WERI-Rb-1 (cell line): ENCODE measurements at regions not wholly inside any gene's neighbourhood (a gene's known extent, or its start where the extent isn't known, plus 50 kb on each side); places are given as distances from the start of the nearest gene placed in this dataset.
"Not testable (repeated sequence)": the region's sequence is repeated elsewhere in the genome, so short reads cannot be mapped to it uniquely, and the experiment has no call there.

Experiments
- DNase-seq: peaks from one replicate; pipeline ENCODE4 v3.0.0-alpha.2; 2020
- H3K27ac ChIP-seq: fragments of 250-450 bp; sonication (Bioruptor Pico); 2 replicates; pipeline ENCODE4 v1.5.1; 2020; ENCODE audit warnings: mild to moderate bottlenecking, moderate library complexity
- H3K27me3 ChIP-seq: fragments of 250-450 bp; sonication (Bioruptor Pico); 2 replicates; pipeline ENCODE4 v1.5.1; 2021; ENCODE audit warnings: mild to moderate bottlenecking, low read depth, moderate library complexity; ENCODE audit not compliant: insufficient read depth, severe bottlenecking
- H3K36me3 ChIP-seq: fragments of 250-450 bp; sonication (Bioruptor Pico); 2 replicates; pipeline ENCODE4 v1.5.1; 2020; ENCODE audit warnings: mild to moderate bottlenecking, moderate library complexity
- H3K4me3 ChIP-seq: 2 replicates; pipeline ENCODE4 v1.5.1; 2011; ENCODE audit warnings: low read depth, mild to moderate bottlenecking, control low read depth, low read length
- H3K9me3 ChIP-seq: fragments of 250-450 bp; sonication (Bioruptor Pico); 2 replicates; pipeline ENCODE4 v1.5.1; 2021; ENCODE audit warnings: mild to moderate bottlenecking, moderate library complexity; ENCODE audit not compliant: severe bottlenecking
- CTCF ChIP-seq: IDR thresholded peaks from 2 replicates; pipeline ENCODE4 v1.5.1; 2011; ENCODE audit warnings: low read depth, mild to moderate bottlenecking, control low read depth, inconsistent platforms, low read length

- no peaks in the 10 kb centered on the region for H3K9me3 ChIP-seq
- no peak for DNase-seq
- H3K27me3 ChIP-seq = no peaks in the 10 kb centered on the region
- no peak overlapping the region for H3K27ac ChIP-seq
- no peak for TF ChIP-seq CTCF
- no peak overlapping the region for H3K4me3 ChIP-seq
- no peaks in the 10 kb centered on the region for H3K36me3 ChIP-seq
These were observed 241.7 kb downstream of the DSC3 start for GRCh38 chr18:30800800-30801199.

DNA sequence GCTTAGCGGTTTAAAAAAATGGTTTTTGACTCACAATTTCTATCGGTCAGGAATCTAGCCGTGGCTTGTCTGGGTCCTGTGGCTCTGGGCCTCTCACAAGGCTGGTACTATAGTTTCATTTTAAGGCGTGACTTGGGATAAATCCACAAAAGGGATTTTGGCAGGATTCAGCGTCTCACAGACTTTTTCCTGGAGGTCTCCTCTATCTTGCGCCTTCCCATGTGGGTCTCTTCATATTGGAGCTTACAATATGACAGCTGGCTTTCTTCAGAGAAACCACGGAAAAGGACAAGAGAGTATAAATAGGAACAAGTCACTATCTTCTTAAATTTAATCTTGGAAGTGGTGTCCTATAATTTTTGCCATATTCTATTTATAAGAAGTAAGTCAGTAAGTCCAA, 250.5 kb downstream of the DSC3 start:
- H3K9me3 ChIP-seq = no peaks in the 10 kb centered on the region
- H3K27me3 ChIP-seq = no peaks in the 10 kb centered on the region
- H3K27ac ChIP-seq = no peak overlapping the region
- DNase-seq = no peak
- H3K36me3 ChIP-seq = no peaks in the 10 kb centered on the region
- no peak overlapping the region for H3K4me3 ChIP-seq
- no peak for TF ChIP-seq CTCF

GRCh38 chr18:30788411-30788991, 254.0 kb downstream of the DSC3 start:
- not testable (repeated sequence) for H3K4me3 ChIP-seq, H3K36me3 ChIP-seq, DNase-seq, H3K27ac ChIP-seq, H3K9me3 ChIP-seq, H3K27me3 ChIP-seq

- no peak overlapping the region for H3K27ac ChIP-seq
- no peak overlapping the region for H3K4me3 ChIP-seq
- H3K9me3 ChIP-seq = no peaks in the 10 kb centered on the region
- no peak for DNase-seq
- no peaks in the 10 kb centered on the region for H3K27me3 ChIP-seq
- H3K36me3 ChIP-seq = no peaks in the 10 kb centered on the region
- TF ChIP-seq CTCF = no peak
These were observed 255.1 kb downstream of the DSC3 start for GRCh38 chr18:30787410-30787809.

- Histone ChIP-seq H3K9me3 (no peaks in the 10 kb centered on the region), H3K27ac (no peak overlapping the region), H3K4me3 (no peak overlapping the region), H3K36me3 (no peaks in the 10 kb centered on the region), H3K27me3 (no peaks in the 10 kb centered on the region)
- no peak for TF ChIP-seq CTCF
- no peak for DNase-seq
These were observed 260.9 kb downstream of the DSC3 start for GRCh38 chr18:30781601-30782000.

- TF ChIP-seq CTCF = no peak
- no peak for DNase-seq
These were observed 266.9 kb downstream of the DSC3 start for GRCh38 chr18:30775629-30776028.

DNA sequence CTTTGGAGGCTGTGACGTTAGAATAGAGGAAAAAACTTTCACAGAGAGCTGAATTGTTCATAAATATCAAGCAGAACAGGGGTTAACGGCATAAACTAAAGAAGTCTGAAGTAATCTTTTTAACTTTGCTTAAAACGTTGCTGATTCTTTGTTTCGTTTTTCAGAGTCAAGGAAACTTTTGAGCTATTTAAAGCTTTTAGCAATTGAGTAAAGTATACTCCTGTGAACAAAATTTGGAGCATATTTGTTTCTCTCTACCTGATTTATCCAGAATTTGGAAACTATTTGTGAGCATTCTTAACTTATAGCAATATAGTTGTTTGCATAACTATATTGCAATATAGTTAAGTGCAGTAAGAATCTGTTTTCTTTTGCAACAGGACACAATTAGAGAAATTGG, 270.4 kb downstream of the DSC3 start:
- not testable (repeated sequence) for H3K36me3 ChIP-seq, DNase-seq, H3K27ac ChIP-seq, H3K4me3 ChIP-seq, H3K9me3 ChIP-seq, H3K27me3 ChIP-seq

More at GRCh38 chr18:30775629-30776028, 266.9 kb downstream of the DSC3 start:
- Histone ChIP-seq H3K9me3 (peaks cover 2% of the 10 kb centered on the region), H3K27ac (no peak overlapping the region), H3K27me3 (no peaks in the 10 kb centered on the region), H3K36me3 (no peaks in the 10 kb centered on the region), H3K4me3 (no peak overlapping the region)
